MCF 10A (cell line): ENCODE measurements at regions not wholly inside any gene's neighbourhood (a gene's known extent, or its start where the extent isn't known, plus 50 kb on each side); places are given as distances from the start of the nearest gene placed in this dataset.
"Not testable (repeated sequence)": the region's sequence is repeated elsewhere in the genome, so short reads cannot be mapped to it uniquely, and the experiment has no call there.

Experiments used
- BruUV-seq: library from RNA; stranded (reverse); fragments of 400-500 nt; replicated peaks from 2 replicates; lab custom pipeline; 2021; lab: Mats Ljungman, UMichigan
- CTCF ChIA-PET: fragments of 300-600 bp; sonication (Branson Sonifier 250); formaldehyde crosslinking; extraction: SDS; loops from one replicate; lab custom pipeline; 2021; ENCODE audit warnings: antibody characterized with exemption, inconsistent platforms; lab: Yijun Ruan, JAX
- POLR2A ChIA-PET: fragments of 300-600, 350-650 bp; sonication (Branson Sonifier 250); formaldehyde crosslinking; extraction: SDS; loops from one replicate; lab custom pipeline; 2020; ENCODE audit warnings: antibody characterized with exemption, inconsistent platforms; lab: Yijun Ruan, JAX
- DNase-seq: peaks from one replicate; pipeline ENCODE4 v3.0.0-alpha.2; 2018; ENCODE audit not compliant: unreplicated experiment
- H3K27ac Mint-ChIP-seq: one replicate; pipeline ENCODE4 v1.8.0; 2022; ENCODE audit warnings: mild to moderate bottlenecking, low read depth, mixed read lengths; ENCODE audit not compliant: unreplicated experiment
- H3K27me3 Mint-ChIP-seq: one replicate; pipeline ENCODE4 v1.8.0; 2022; ENCODE audit warnings: mixed read lengths; ENCODE audit not compliant: insufficient read depth, unreplicated experiment
- H3K36me3 Mint-ChIP-seq: one replicate; pipeline ENCODE4 v1.8.0; 2022; ENCODE audit warnings: mild to moderate bottlenecking, moderate library complexity, mixed read lengths; ENCODE audit not compliant: insufficient read depth, unreplicated experiment
- H3K4me1 Mint-ChIP-seq: one replicate; pipeline ENCODE4 v1.8.0; 2022; ENCODE audit warnings: mixed read lengths; ENCODE audit not compliant: insufficient read depth, unreplicated experiment
- H3K4me3 Mint-ChIP-seq: one replicate; pipeline ENCODE4 v1.8.0; 2022; ENCODE audit warnings: mild to moderate bottlenecking, moderate library complexity, mixed read lengths; ENCODE audit not compliant: unreplicated experiment
- H3K9me3 Mint-ChIP-seq: one replicate; pipeline ENCODE4 v1.8.0; 2022; ENCODE audit warnings: mixed read lengths; ENCODE audit not compliant: unreplicated experiment
- intact Hi-C: fragments of 100-400 bp; cut with micrococcal nuclease; formaldehyde crosslinking; loops from 2 replicates; pipeline ENCODE4 v1.14.1; 2022
- TF ChIP-seq, protein P1 (sequence below): fragments of 200-600 bp; IDR thresholded peaks from one replicate; pipeline ENCODE4 v1.8.0; 2022; ENCODE audit warnings: antibody characterized with exemption, mild to moderate bottlenecking; ENCODE audit not compliant: unreplicated experiment

DNA sequence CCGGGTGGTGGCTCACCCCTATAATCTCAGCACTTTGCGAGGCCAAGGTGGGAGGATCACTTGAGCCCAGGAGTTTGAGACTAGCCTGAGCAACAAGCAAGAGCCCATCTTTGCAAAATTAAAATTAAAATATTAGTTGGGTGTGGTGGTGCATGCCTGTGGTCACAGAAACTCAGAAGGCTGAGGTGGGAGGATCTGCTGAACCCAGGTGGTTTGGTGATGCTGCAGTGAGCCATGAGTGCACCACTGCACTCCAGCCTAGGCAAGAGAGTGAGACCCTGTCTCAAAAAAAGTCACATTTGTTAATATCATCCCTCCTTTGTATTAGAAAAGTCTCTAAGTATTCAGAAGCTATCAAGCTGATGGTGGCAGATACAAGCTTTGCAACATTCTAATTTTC, 317.5 kb downstream of the ANKRD30A start:
- Mint-ChIP-seq H3K4me1 (no peaks in the 10 kb centered on the region), H3K27me3 (no peaks in the 10 kb centered on the region), H3K9me3 (peaks cover 15% of the 10 kb centered on the region), H3K4me3 (no peak overlapping the region), H3K36me3 (no peaks in the 10 kb centered on the region), H3K27ac (no peak overlapping the region)
- DNase-seq = no peak
- ChIA-PET POLR2A (no interaction called here), CTCF (interaction anchor here (0.8 kb wide), 1 partner anchor 53 kb away, joined by 8 read pairs; no protein-coding TSS in a partner anchor)
- TF ChIP-seq, protein P1, sequence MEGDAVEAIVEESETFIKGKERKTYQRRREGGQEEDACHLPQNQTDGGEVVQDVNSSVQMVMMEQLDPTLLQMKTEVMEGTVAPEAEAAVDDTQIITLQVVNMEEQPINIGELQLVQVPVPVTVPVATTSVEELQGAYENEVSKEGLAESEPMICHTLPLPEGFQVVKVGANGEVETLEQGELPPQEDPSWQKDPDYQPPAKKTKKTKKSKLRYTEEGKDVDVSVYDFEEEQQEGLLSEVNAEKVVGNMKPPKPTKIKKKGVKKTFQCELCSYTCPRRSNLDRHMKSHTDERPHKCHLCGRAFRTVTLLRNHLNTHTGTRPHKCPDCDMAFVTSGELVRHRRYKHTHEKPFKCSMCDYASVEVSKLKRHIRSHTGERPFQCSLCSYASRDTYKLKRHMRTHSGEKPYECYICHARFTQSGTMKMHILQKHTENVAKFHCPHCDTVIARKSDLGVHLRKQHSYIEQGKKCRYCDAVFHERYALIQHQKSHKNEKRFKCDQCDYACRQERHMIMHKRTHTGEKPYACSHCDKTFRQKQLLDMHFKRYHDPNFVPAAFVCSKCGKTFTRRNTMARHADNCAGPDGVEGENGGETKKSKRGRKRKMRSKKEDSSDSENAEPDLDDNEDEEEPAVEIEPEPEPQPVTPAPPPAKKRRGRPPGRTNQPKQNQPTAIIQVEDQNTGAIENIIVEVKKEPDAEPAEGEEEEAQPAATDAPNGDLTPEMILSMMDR = no peak
- intact Hi-C loops = no loop called here
- BruUV-seq = no TSS peak

DNA sequence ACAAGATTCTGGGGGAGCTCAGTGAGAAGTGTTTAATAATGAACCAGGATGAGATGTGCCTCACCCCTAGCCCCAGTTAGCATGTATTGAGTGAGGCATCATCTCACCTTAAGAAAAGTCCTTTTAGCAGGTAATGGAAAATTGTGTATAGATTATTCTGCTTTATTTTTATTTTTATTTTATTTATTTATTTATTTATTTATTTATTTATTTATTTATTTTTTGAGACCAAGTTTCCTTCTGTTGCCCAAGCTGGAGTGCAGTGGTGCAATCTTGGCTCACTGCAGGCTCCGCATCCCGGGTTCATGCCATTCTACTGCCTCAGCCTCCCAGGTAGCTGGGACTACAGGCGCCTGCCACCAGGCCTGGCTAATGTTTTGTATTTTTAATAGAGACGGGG, 315.8 kb downstream of the ANKRD30A start:
- H3K36me3 Mint-ChIP-seq, H3K27ac Mint-ChIP-seq, intact Hi-C loops, BruUV-seq, H3K4me3 Mint-ChIP-seq, H3K27me3 Mint-ChIP-seq, POLR2A ChIA-PET, H3K4me1 Mint-ChIP-seq, DNase-seq, H3K9me3 Mint-ChIP-seq: not testable (repeated sequence)
- CTCF ChIA-PET = interaction anchor here (0.6 to 1.2 kb wide), 3 partner anchors 17 to 47 kb away, joined by 3 to 4 read pairs (median 3); no protein-coding TSS in a partner anchor

DNA sequence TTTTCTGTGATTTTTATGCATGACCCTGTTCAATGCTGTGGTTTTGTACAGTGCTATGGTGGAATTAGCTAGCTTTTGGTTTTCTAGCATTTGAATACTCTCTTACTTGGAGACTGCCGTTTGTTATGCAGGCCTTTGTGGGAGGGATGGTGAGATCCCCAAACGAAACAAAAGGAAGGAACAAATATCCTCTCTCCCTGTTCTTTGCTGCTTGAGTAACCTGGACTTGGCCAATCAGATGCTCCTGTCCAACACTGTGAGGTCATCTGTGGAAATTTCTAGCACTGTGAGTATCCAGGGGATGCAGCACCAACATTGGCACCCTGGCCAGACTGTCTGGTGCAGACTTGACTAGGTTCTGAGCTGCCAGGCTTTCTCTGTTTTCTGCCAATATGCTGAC, 314.4 kb downstream of the ANKRD30A start:
- Mint-ChIP-seq H3K4me1 (peaks cover 9% of the 10 kb centered on the region), H3K36me3 (no peaks in the 10 kb centered on the region), H3K9me3 (peaks cover 7% of the 10 kb centered on the region), H3K27me3 (no peaks in the 10 kb centered on the region), H3K27ac (no peak overlapping the region), H3K4me3 (no peak overlapping the region)
- CTCF ChIA-PET = interaction anchor here (3.5 kb wide), 1 partner anchor 55 kb away, joined by 21 read pairs; no protein-coding TSS in a partner anchor
- intact Hi-C loops = no loop called here
- TF ChIP-seq, protein P1 = no peak
- no TSS peak for BruUV-seq
- no peak for DNase-seq
- POLR2A ChIA-PET = no interaction called here

DNA sequence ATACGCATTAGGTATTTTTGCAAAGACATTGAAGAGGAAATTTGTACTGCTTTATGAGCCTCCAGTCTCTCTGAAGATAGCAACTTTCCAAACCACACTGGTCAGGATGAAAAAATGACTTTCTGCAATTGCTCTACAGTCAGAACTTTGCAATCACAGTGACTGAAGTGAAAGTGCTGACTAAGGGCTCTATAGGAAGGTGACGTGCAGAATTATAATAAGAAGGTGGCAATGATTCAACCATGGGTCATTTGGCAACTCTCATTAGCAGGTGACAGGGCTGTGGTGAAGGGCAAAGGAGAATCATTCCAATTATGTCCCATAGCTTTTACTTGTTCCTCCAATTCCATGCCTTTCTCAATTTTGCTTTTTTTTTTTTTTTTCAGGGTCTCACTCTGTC, 311.0 kb downstream of the ANKRD30A start:
- H3K36me3 Mint-ChIP-seq = no peaks in the 10 kb centered on the region
- H3K27me3 Mint-ChIP-seq = no peaks in the 10 kb centered on the region
- H3K9me3 Mint-ChIP-seq = no peaks in the 10 kb centered on the region
- BruUV-seq = no TSS peak
- peaks cover 9% of the 10 kb centered on the region for H3K4me1 Mint-ChIP-seq
- intact Hi-C loops = no loop called here
- TF ChIP-seq, protein P1 = no peak
- POLR2A ChIA-PET = no interaction called here
- H3K27ac Mint-ChIP-seq = no peak overlapping the region
- no peak for DNase-seq
- no peak overlapping the region for H3K4me3 Mint-ChIP-seq
- CTCF ChIA-PET = interaction anchor here (0.7 to 4.8 kb wide), 5 partner anchors 11 to 318 kb away, joined by 3 to 63 read pairs (median 14); no protein-coding TSS in a partner anchor
